NB4 (cell line): ENCODE measurements at regions not wholly inside any gene's neighbourhood (a gene's known extent, or its start where the extent isn't known, plus 50 kb on each side); places are given as distances from the start of the nearest gene placed in this dataset.

Experiments used
- DNase-seq: peaks from one replicate; pipeline ENCODE4 v3.0.0; 2010; ENCODE audit warnings: low read depth
- H3K4me3 ChIP-seq: one replicate; pipeline ENCODE4 v1.5.1; 2011; ENCODE audit warnings: mild to moderate bottlenecking, low read depth, low read length, moderate library complexity
- CTCF ChIP-seq: IDR thresholded peaks from one replicate; pipeline ENCODE4 v1.5.1; 2012; ENCODE audit warnings: low read depth, low read length
- MAX ChIP-seq: IDR thresholded peaks from 2 replicates; pipeline ENCODE4 v1.6.1; 2011; ENCODE audit warnings: low read depth, low read length
- MYC ChIP-seq: IDR thresholded peaks from 2 replicates; pipeline ENCODE4 v1.6.1; 2011; ENCODE audit warnings: low read depth, low read length
- POLR2A ChIP-seq: IDR thresholded peaks from 2 replicates; pipeline ENCODE4 v1.6.1; 2011; ENCODE audit warnings: mild to moderate bottlenecking; ENCODE audit not compliant: insufficient read length; ENCODE audit errors: extremely low read depth

- TF ChIP-seq MAX (no peak), CTCF (no peak), MYC (no peak), POLR2A (no peak)
- no peak overlapping the region for H3K4me3 ChIP-seq
- peak; percentile 64 for DNase-seq
These were observed 1251.6 kb upstream of the ZEB2 start for GRCh38 chr2:145771525-145771924.

GRCh38 chr2:145769011-145769716 lies 1249.2 kb upstream of the ZEB2 start:
- DNase-seq = no peak
- TF ChIP-seq MAX = no peak
- no peak overlapping the region for H3K4me3 ChIP-seq

GRCh38 chr2:145765874-145766273 lies 1246.0 kb upstream of the ZEB2 start:
- H3K4me3 ChIP-seq = no peak overlapping the region
- no peak for DNase-seq
- TF ChIP-seq MAX = no peak
- no peak for TF ChIP-seq CTCF

- DNase-seq = no peak
- no peak overlapping the region for H3K4me3 ChIP-seq
- no peak for TF ChIP-seq CTCF
These were observed 1244.7 kb upstream of the ZEB2 start for GRCh38 chr2:145764631-145765030.

GRCh38 chr2:145760781-145761649 lies 1241.1 kb upstream of the ZEB2 start:
- H3K4me3 ChIP-seq = no peak overlapping the region
- TF ChIP-seq MYC = no peak
- no peak for DNase-seq

GRCh38 chr2:145759228-145759915 lies 1239.5 kb upstream of the ZEB2 start:
- no peak overlapping the region for H3K4me3 ChIP-seq
- no peak for DNase-seq
- no peak for TF ChIP-seq MAX
- TF ChIP-seq CTCF = no peak
- TF ChIP-seq POLR2A = no peak
- no peak for TF ChIP-seq MYC
